Activated CD4-positive, alpha-beta T cell treated with anti-CD3 and anti-CD28 coated beads, Interleukin-2, amount 10 ng/mL, durations not matched to agents 24 days and 14 days (primary cell): ENCODE measurements at regions not wholly inside any gene's neighbourhood (a gene's known extent, or its start where the extent isn't known, plus 50 kb on each side); places are given as distances from the start of the nearest gene placed in this dataset.

Source experiments
- DNase-seq: peaks from one replicate; pipeline ENCODE4 v3.0.0; 2022
- H3K27ac Mint-ChIP-seq: one replicate; pipeline ENCODE4 v1.8.0; 2022; ENCODE audit warnings: mild to moderate bottlenecking, mixed read lengths
- H3K27me3 Mint-ChIP-seq: one replicate; pipeline ENCODE4 v1.8.0; 2022; ENCODE audit warnings: mixed read lengths
- H3K36me3 Mint-ChIP-seq: one replicate; pipeline ENCODE4 v1.8.0; 2022; ENCODE audit warnings: low read depth, mild to moderate bottlenecking, mixed read lengths
- H3K4me1 Mint-ChIP-seq: one replicate; pipeline ENCODE4 v1.8.0; 2021; ENCODE audit warnings: mixed read lengths
- H3K4me3 Mint-ChIP-seq: one replicate; pipeline ENCODE4 v1.8.0; 2022; ENCODE audit warnings: mild to moderate bottlenecking, moderate library complexity, mixed read lengths
- H3K9me3 Mint-ChIP-seq: one replicate; pipeline ENCODE4 v1.8.0; 2021; ENCODE audit warnings: mixed read lengths
- intact Hi-C: fragments of 100-400 bp; cut with micrococcal nuclease; formaldehyde crosslinking; loops from one replicate; pipeline ENCODE4 v1.15.1; 2023

DNA sequence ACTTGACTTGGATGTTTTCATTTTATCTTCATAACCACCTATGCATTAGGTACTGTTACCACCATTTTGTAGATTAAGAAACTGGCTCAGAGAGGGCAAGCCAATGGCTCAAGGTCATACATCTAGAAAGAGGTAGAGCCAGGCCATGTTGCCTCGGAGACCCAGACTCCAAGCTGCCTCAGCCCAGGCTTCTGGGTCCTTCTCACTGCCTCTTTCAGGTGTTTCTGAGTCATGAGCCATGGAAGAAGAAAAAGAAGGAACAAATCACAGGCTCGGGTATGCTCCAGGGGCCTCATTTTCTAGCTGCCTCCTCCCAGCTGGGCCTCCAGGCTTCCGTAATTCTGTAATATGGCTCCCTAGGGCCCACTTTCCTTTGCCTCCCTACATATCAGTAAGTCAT, 226.5 kb upstream of the TOPAZ1 start:
- intact Hi-C loops = no loop called here
- H3K27ac Mint-ChIP-seq = no peak overlapping the region
- peaks cover 3% of the 10 kb centered on the region for H3K4me1 Mint-ChIP-seq
- H3K36me3 Mint-ChIP-seq = no peaks in the 10 kb centered on the region
- no peaks in the 10 kb centered on the region for H3K9me3 Mint-ChIP-seq
- DNase-seq = no peak
- H3K4me3 Mint-ChIP-seq = no peak overlapping the region
- peaks cover 21% of the 10 kb centered on the region for H3K27me3 Mint-ChIP-seq

DNA sequence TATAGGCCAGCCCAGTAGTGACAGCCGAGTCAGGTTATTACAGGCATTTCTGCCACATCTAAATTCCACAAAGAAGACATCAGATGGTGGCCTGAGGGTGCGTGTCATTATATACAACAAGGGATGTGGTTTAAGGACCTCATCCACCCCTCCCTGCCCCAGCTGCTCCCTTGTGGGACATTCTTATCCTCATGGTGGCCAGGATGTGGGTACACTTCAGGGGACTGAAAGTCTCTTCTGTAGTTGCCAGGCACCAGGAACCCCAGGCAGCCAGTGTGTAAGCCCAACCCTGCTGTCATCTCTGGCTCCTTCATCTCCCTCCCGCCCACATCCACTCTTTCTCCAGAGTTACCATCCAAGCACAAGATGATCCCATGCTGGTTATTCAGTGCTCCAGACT, 224.9 kb upstream of the TOPAZ1 start:
- peak; percentile 61 for DNase-seq

DNA sequence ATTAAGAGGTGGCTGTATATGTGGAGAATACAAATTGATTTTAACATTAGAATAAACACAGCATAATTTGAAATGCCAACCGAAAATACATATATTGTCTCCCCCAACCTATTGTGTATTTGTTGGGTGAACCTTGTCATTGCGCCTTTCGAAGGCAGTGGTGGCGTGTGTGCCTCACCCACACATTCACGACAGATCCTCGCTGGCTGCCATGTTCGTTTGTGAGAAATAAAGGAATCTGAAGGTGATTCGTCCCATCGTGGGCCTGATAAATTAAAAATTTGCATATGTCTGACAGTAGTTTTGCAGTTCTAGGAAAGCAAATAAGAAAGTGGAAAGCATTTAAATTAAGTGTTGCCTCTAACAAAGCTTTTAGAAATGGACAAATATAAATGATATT, 222.8 kb upstream of the TOPAZ1 start:
- H3K36me3 Mint-ChIP-seq = no peaks in the 10 kb centered on the region
- peaks cover 44% of the 10 kb centered on the region for H3K27me3 Mint-ChIP-seq
- intact Hi-C loops = no loop called here
- H3K9me3 Mint-ChIP-seq = no peaks in the 10 kb centered on the region
- H3K4me3 Mint-ChIP-seq = no peak overlapping the region
- no peak overlapping the region for H3K27ac Mint-ChIP-seq
- DNase-seq = no peak
- peaks cover 7% of the 10 kb centered on the region for H3K4me1 Mint-ChIP-seq

More for the DNA sequence above, 224.9 kb upstream of the TOPAZ1 start:
- intact Hi-C loops = no loop called here
- no peaks in the 10 kb centered on the region for H3K36me3 Mint-ChIP-seq
- H3K27ac Mint-ChIP-seq = no peak overlapping the region
- peaks cover 3% of the 10 kb centered on the region for H3K4me1 Mint-ChIP-seq
- no peaks in the 10 kb centered on the region for H3K9me3 Mint-ChIP-seq
- H3K27me3 Mint-ChIP-seq = peaks cover 31% of the 10 kb centered on the region
- no peak overlapping the region for H3K4me3 Mint-ChIP-seq

DNA sequence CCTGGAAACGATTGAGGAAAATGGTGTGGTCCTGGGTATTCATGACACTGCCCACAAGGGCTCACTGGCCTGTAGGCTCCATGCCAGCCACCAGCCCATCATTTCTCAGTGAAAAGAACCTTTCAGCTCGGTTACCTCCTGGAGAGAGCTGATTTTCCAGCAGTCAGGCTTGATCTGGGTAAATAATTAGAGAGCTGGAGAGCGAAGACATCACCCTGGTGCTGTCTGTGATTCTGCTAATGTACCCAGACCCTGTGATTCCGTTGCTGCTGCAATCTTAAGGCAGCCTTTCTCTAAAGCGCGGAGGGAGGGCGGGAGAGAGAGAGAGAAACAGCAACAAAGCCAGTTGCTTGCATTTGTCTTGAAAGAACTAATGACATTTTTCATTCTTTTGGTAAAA, 221.9 kb upstream of the TOPAZ1 start:
- H3K4me3 Mint-ChIP-seq = no peak overlapping the region
- intact Hi-C loops = no loop called here
- peaks cover 7% of the 10 kb centered on the region for H3K4me1 Mint-ChIP-seq
- H3K27me3 Mint-ChIP-seq = peaks cover 50% of the 10 kb centered on the region
- H3K9me3 Mint-ChIP-seq = no peaks in the 10 kb centered on the region
- no peaks in the 10 kb centered on the region for H3K36me3 Mint-ChIP-seq
- no peak overlapping the region for H3K27ac Mint-ChIP-seq
- no peak for DNase-seq

DNA sequence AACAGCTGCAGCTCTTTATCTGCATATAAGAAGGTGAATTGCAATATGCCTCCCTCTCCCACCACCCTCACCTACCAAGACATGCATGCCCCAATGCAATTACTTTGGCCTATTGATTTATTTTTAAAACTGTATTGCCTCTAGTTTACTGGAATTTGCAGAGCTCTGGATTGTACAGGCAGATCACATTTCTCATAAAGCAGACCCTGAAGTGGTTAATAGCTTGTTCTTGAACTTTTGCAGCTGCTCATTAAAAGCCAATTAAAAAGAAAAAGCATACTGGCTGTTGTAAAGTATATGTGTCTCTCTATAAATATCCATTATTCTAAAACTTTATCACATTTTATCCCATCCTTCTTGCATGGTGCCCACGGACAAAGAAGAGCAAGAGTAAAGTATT, 221.5 kb upstream of the TOPAZ1 start:
- H3K27me3 Mint-ChIP-seq = peaks cover 54% of the 10 kb centered on the region
- peaks cover 7% of the 10 kb centered on the region for H3K4me1 Mint-ChIP-seq
- no peaks in the 10 kb centered on the region for H3K9me3 Mint-ChIP-seq
- no peak for DNase-seq
- H3K4me3 Mint-ChIP-seq = no peak overlapping the region
- no peaks in the 10 kb centered on the region for H3K36me3 Mint-ChIP-seq
- intact Hi-C loops = no loop called here
- H3K27ac Mint-ChIP-seq = no peak overlapping the region

DNA sequence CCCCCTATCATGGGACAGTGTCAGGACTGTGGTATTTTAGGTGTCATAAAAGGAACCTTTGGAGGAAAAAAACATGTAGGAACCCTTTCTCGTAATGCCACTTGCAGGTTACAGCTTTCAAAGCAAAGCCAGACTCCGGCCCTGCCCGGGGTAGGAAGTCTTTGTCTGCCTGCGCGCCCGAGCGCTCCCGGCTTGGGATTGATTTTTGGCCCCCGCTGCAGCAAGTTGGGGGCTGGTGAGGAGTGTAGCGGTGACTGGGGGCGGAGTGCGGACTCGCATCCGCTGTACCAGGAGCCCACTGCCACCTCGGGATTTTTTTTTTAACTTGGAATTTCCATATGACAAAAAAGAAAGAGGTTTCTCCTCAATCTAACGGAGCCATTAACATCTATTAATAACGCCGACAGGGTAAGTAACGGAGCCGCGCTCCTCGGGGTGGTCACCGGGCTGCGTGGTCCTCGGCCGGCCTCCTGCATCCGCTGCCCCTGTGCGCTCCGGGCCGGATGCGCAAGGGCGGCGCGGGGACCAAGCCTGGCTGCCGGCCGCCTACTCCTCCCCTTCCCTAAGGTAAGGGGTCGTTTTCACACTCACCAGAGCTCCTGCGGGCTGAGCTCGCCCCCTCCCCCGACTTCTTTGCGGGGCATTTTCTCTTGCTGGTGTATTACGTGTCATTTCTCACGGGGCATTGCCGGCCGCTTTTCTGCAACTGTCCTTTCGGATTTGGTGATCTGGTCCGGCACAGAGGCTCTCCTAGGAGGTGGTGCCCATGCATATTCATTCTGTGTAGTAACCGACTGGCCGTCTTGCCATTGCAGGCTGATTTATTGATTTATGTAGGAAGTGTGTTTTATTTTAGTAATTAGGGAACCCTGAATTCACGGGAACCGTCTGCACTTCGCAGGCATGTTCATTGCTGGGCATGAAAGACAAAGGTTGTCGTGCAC, 219.8 kb upstream of the TOPAZ1 start:
- H3K9me3 Mint-ChIP-seq = no peaks in the 10 kb centered on the region
- intact Hi-C loops = no loop called here
- DNase-seq = no peak
- no peaks in the 10 kb centered on the region for H3K36me3 Mint-ChIP-seq
- H3K27ac Mint-ChIP-seq = no peak overlapping the region
- H3K4me1 Mint-ChIP-seq = peaks cover 3% of the 10 kb centered on the region
- H3K27me3 Mint-ChIP-seq = peaks cover 60% of the 10 kb centered on the region
- no peak overlapping the region for H3K4me3 Mint-ChIP-seq

DNA sequence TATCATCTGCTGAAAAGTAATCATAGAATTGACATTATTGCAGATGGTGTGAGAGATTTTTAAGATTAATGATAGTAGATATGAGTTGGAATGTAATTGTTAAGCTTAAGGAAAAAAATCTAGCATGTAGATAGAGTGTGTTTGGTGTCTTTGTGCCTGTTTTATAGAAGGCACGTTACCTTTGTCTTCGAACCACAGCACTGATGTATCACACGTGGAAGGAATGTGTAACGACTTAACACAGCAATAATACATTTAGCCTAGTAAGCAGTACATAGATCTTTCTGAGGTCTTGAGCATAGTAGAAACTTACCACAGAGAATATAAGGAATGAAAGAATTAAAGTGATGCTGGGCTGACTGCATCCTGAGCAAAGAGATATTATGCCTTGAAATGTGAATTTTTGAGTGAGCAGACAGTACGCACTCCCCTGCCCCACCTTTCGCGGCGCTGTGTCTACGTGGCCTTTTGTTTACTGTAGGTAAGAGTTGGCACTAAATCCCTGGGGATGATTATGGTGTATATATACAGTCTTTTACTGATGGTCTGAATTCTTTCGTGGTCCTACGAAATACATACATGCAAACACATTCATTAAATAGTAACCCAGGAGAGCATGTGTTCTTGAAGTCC, 217.6 kb upstream of the TOPAZ1 start:
- Mint-ChIP-seq H3K27ac (no peak overlapping the region), H3K4me1 (peaks cover 3% of the 10 kb centered on the region), H3K9me3 (no peaks in the 10 kb centered on the region), H3K36me3 (no peaks in the 10 kb centered on the region), H3K27me3 (peaks cover 59% of the 10 kb centered on the region), H3K4me3 (no peak overlapping the region)
- DNase-seq = no peak
- intact Hi-C loops = no loop called here

DNA sequence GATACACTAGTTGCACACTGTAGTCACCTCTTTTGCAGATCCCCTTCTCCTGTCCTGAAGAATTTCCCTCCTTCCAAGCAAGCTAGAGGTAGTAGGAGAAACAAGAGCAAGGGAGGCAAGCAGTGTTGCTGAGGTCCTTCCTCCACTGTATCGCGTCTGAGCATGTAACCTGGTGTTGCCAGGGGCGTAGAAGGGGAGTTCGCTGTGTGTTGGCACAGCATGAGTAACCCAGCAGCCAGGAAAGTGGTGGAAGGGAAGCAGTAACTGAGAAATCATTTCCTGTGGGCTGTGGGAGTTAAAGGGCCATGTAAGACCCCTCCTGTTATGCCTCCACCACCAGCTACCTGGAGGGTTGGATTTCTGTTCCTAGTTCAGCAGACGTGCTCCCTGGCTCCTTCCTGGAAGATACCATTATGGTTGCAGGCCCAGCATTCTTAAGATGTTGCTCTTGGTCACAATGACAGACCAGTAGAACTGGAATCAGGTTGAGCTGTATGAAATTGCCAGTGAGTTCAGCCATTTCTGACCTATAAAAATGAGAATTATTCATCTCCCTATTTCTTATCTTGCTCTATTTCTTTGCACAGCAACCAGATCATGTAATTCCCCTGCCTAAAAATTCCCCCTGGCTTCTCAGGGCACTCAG, 215.3 kb upstream of the TOPAZ1 start:
- Mint-ChIP-seq H3K27ac (no peak overlapping the region), H3K4me3 (no peak overlapping the region), H3K9me3 (no peaks in the 10 kb centered on the region), H3K4me1 (peaks cover 3% of the 10 kb centered on the region), H3K36me3 (no peaks in the 10 kb centered on the region), H3K27me3 (peaks cover 47% of the 10 kb centered on the region)
- DNase-seq = no peak
- intact Hi-C loops = no loop called here

DNA sequence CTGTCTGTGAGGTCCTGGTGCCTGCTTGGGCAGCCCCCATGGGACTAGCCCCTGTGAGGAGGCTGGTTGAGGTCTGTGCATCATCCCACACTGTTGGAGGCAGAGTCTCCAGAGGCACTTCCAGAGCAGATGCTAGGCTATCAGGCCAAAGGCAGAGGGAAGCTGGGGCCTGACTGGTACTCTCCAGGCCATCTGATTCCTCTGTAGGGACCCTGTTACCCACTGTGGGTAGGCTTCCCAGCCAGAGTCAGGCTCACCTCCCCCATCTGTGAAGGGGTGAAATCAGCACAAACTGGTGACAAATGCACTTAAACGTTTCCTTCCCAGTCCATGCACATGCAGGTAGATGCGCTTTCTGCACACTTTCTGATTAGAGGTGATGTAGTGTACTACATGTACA, 212.6 kb upstream of the TOPAZ1 start:
- intact Hi-C loops = no loop called here
- Mint-ChIP-seq H3K4me3 (no peak overlapping the region), H3K36me3 (no peaks in the 10 kb centered on the region), H3K27me3 (peaks cover 33% of the 10 kb centered on the region), H3K27ac (no peak overlapping the region), H3K9me3 (no peaks in the 10 kb centered on the region), H3K4me1 (no peaks in the 10 kb centered on the region)
- DNase-seq = no peak

DNA sequence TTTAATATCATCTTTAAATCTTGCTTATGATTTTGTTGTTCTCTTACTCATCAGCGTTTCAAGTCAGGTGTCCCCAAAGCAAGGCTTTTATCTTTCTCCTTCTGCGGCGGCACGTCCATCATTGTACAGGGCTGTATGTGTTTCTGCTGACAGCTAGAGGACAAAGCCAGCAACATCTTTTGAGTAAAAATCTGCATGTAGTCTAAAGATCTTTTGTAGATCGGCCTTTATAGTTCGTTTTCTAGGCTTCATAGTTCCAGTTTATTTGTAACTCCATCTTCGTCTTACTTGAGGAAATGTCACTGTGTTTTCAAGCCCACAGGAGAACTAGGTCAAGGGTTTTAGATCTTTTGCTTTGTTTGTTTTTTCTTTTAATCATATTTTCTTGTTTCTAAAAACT, 211.4 kb upstream of the TOPAZ1 start:
- Mint-ChIP-seq H3K36me3 (no peaks in the 10 kb centered on the region), H3K27me3 (peaks cover 24% of the 10 kb centered on the region), H3K27ac (no peak overlapping the region), H3K4me1 (no peaks in the 10 kb centered on the region), H3K9me3 (no peaks in the 10 kb centered on the region), H3K4me3 (no peak overlapping the region)
- DNase-seq = no peak
- intact Hi-C loops = no loop called here

DNA sequence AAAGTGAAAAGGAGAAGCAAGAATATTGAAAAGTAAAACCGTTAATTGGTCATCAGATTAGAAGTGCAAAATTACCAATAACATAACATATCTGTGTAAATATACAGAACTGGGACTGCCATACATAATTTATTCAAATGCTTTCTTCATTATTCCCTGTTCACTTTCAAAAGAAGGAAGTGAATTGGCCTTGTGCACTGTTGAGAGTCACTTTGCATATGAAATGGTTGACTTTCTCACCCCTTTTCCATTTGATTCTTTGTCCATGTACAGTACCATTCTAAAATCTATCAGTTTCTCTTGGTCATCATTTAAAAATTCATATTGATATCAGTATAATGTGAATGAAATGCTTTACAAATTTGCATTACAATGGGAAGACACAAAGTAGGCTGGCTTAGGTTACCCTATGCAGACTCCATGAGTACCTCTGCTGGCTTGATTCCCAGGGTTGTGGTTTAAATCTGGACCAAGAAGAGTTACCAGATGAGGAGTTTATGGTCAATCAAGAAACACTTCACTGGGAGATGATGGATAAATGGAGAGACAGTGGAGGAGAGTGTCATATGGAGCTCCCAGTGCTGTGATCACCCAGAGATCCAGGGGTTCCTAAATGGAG, 210.9 kb upstream of the TOPAZ1 start:
- intact Hi-C loops = no loop called here
- Mint-ChIP-seq H3K27ac (no peak overlapping the region), H3K4me1 (no peaks in the 10 kb centered on the region), H3K4me3 (no peak overlapping the region), H3K36me3 (no peaks in the 10 kb centered on the region), H3K9me3 (no peaks in the 10 kb centered on the region), H3K27me3 (peaks cover 21% of the 10 kb centered on the region)
- no peak for DNase-seq

DNA sequence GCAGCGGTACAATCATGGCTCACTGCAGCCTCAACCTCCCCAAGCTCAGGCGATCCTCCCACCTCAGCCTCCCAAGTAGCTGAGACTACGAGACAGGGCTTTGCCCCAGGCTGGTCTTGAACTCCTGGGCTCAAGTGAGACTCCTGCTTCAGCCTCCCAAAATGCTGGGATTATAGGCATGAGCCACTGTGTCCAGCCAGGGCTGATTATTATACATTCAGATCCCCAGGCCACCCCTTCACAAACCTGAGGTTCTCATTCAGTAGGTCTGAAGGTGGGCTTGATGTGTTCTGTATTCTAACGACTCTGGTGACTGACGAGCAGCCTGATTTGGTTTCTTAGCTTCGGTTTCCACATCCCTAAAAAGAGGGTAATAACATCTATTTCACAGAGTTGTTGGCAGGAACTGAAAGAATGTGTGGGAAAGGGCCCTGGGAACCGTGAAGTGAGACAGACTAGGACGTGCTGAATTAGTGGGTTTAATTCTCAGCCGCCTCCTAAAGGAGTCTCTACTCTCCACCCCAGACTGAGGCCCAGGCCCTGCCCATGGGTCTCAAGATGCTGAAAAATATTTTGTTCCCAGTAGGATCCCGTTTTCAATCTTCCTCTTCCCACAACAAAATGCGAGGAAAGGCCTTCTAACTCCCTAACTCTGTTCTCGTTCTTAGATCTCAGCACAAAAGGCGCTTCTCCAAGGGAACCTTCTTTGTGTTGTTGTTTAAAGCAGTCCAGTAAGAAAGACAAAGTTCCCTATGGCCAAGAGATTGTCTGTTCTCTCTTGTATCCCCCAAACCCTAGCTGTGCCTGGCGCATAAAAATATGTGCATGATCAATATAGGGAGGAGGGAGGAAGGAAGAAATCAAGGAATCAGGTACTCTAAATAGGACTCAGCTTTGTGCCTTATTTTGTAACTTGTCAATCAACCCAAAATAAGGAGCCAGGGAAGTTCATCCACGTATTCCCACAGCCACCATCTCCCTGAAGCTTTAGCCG, 210.0 kb upstream of the TOPAZ1 start:
- intact Hi-C loops = no loop called here
- Mint-ChIP-seq H3K36me3 (no peaks in the 10 kb centered on the region), H3K4me3 (no peak overlapping the region), H3K27ac (no peak overlapping the region), H3K4me1 (no peaks in the 10 kb centered on the region), H3K27me3 (peaks cover 19% of the 10 kb centered on the region), H3K9me3 (no peaks in the 10 kb centered on the region)
- no peak for DNase-seq

DNA sequence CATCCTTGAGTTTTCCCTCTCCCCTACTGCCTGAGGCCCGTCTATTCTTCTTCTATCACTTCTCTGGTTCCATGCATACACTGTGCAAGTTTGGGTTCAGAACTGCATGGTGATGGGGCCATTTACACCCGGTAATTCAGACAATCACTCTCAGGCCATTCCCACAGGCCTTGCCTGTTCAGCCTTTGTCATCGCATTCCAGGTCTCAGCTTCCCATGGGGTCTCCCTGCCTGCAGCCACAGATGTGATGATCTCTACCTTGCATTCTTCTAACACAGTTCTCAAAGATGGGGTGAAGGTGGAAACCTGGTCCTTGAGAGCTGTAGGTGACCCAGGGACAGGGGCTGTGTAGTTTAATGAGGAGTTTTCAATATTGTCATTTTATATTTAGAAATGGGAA, 209.2 kb upstream of the TOPAZ1 start:
- H3K4me1 Mint-ChIP-seq = no peaks in the 10 kb centered on the region
- H3K27ac Mint-ChIP-seq = no peak overlapping the region
- no peak overlapping the region for H3K4me3 Mint-ChIP-seq
- intact Hi-C loops = no loop called here
- H3K36me3 Mint-ChIP-seq = no peaks in the 10 kb centered on the region
- no peaks in the 10 kb centered on the region for H3K9me3 Mint-ChIP-seq
- no peak for DNase-seq
- peaks cover 16% of the 10 kb centered on the region for H3K27me3 Mint-ChIP-seq
